WTC11 (cell line): ENCODE measurements at regions not wholly inside any gene's neighbourhood (a gene's known extent, or its start where the extent isn't known, plus 50 kb on each side); places are given as distances from the start of the nearest gene placed in this dataset.

Source experiments
- ATAC-seq: fragments of 200-7000 bp; cut with Tn5 transposase; 2 replicates; pipeline ENCODE4 v1.10.0; 2021; ENCODE audit warnings: mild to moderate bottlenecking, moderate library complexity
- CTCF ChIA-PET: fragments of 300-600 bp; sonication (Branson Sonifier 250); formaldehyde crosslinking; loops from one replicate; lab custom pipeline; 2021; ENCODE audit warnings: antibody characterized with exemption; lab: Charles Lee
- POLR2A ChIA-PET: fragments of 350-600 bp; sonication (Branson Sonifier 250); formaldehyde crosslinking; loops from one replicate; lab custom pipeline; 2021; ENCODE audit warnings: antibody characterized with exemption; lab: Charles Lee
- DNase-seq: peaks from one replicate; pipeline ENCODE4 v3.0.0; 2021; ENCODE audit warnings: low spot score
- H3K27ac Mint-ChIP-seq: 2 replicates; pipeline ENCODE4 v1.8.0; 2021; ENCODE audit warnings: mixed read lengths
- H3K27me3 Mint-ChIP-seq: 2 replicates; pipeline ENCODE4 v1.8.0; 2021; ENCODE audit warnings: low read depth, mild to moderate bottlenecking, moderate library complexity, mixed read lengths
- H3K36me3 Mint-ChIP-seq: 2 replicates; pipeline ENCODE4 v1.8.0; 2021; ENCODE audit warnings: mixed read lengths
- H3K4me1 Mint-ChIP-seq: 2 replicates; pipeline ENCODE4 v1.8.0; 2022; ENCODE audit warnings: mixed read lengths
- H3K4me3 Mint-ChIP-seq: 2 replicates; pipeline ENCODE4 v1.8.0; 2021; ENCODE audit warnings: mild to moderate bottlenecking, moderate library complexity, mixed read lengths
- H3K9me3 Mint-ChIP-seq: 2 replicates; pipeline ENCODE4 v1.8.0; 2021; ENCODE audit warnings: mixed read lengths
- ARID4B ChIP-seq: sonication (generic); formaldehyde crosslinking; IDR thresholded peaks from 2 replicates; pipeline ENCODE4 v1.8.0; 2023; ENCODE audit warnings: missing genetic modification reagents, mild to moderate bottlenecking, borderline replicate concordance
- ATF1 ChIP-seq: sonication (generic); formaldehyde crosslinking; IDR thresholded peaks from 2 replicates; pipeline ENCODE4 v1.8.1; 2023; ENCODE audit warnings: mild to moderate bottlenecking, moderate library complexity, missing genetic modification reagents
- ATF3 ChIP-seq: sonication (generic); formaldehyde crosslinking; conservative IDR thresholded peaks from 2 replicates; pipeline ENCODE4 v1.8.1; 2022; ENCODE audit warnings: mild to moderate bottlenecking, missing genetic modification reagents
- ATF6 ChIP-seq: sonication (generic); formaldehyde crosslinking; IDR thresholded peaks from 2 replicates; pipeline ENCODE4 v1.8.1; 2023; ENCODE audit warnings: mild to moderate bottlenecking, missing genetic modification reagents
- CDX4 ChIP-seq: fragments of 250-450 bp; sonication (Bioruptor Pico); IDR thresholded peaks from 2 replicates; pipeline ENCODE4 v1.9.0; 2021; ENCODE audit warnings: moderate library complexity, mild to moderate bottlenecking, inconsistent platforms, borderline replicate concordance
- E2F1 ChIP-seq: sonication (generic); formaldehyde crosslinking; IDR thresholded peaks from 2 replicates; pipeline ENCODE4 v1.8.0; 2022; ENCODE audit warnings: mild to moderate bottlenecking, missing genetic modification reagents
- FOXP1 ChIP-seq: sonication (generic); formaldehyde crosslinking; IDR thresholded peaks from 2 replicates; pipeline ENCODE4 v1.8.0; 2022; ENCODE audit warnings: missing genetic modification reagents, mild to moderate bottlenecking, moderate library complexity, borderline replicate concordance
- GRHL2 ChIP-seq: fragments of 250-450 bp; sonication (Bioruptor Pico); IDR thresholded peaks from 2 replicates; pipeline ENCODE4 v1.8.0; 2022; ENCODE audit warnings: mild to moderate bottlenecking, moderate library complexity; ENCODE audit not compliant: insufficient replicate concordance, severe bottlenecking
- HMGXB4 ChIP-seq: sonication (generic); formaldehyde crosslinking; IDR thresholded peaks from 2 replicates; pipeline ENCODE4 v1.8.1; 2023; ENCODE audit warnings: mild to moderate bottlenecking, moderate library complexity, missing genetic modification reagents
- MYBL2 ChIP-seq: sonication (generic); formaldehyde crosslinking; IDR thresholded peaks from 2 replicates; pipeline ENCODE4 v1.8.1; 2023; ENCODE audit warnings: mild to moderate bottlenecking, moderate library complexity, missing genetic modification reagents
- NFE2L1 ChIP-seq: sonication (generic); formaldehyde crosslinking; IDR thresholded peaks from 2 replicates; pipeline ENCODE4 v1.8.1; 2023; ENCODE audit warnings: missing genetic modification reagents
- OVOL2 ChIP-seq: fragments of 250-450 bp; sonication (Bioruptor Pico); IDR thresholded peaks from 2 replicates; pipeline ENCODE4 v1.9.0; 2021; ENCODE audit warnings: mild to moderate bottlenecking, borderline replicate concordance
- PRDM15 ChIP-seq: sonication (generic); formaldehyde crosslinking; IDR thresholded peaks from 2 replicates; pipeline ENCODE4 v1.8.0; 2022; ENCODE audit warnings: missing genetic modification reagents
- RORB ChIP-seq: fragments of 250-450 bp; sonication (Bioruptor Pico); IDR thresholded peaks from 2 replicates; pipeline ENCODE4 v1.9.0; 2021; ENCODE audit warnings: mild to moderate bottlenecking
- ZNF317 ChIP-seq: sonication (generic); formaldehyde crosslinking; IDR thresholded peaks from 2 replicates; pipeline ENCODE4 v1.8.1; 2023; ENCODE audit warnings: low read depth, mild to moderate bottlenecking, moderate library complexity, missing genetic modification reagents, borderline replicate concordance
- ZNF416 ChIP-seq: fragments of 250-450 bp; sonication (Bioruptor Pico); IDR thresholded peaks from 2 replicates; pipeline ENCODE4 v1.9.0; 2021; ENCODE audit warnings: mild to moderate bottlenecking, inconsistent platforms
- ZNF423 ChIP-seq: fragments of 250-450 bp; sonication (Bioruptor Pico); IDR thresholded peaks from 2 replicates; pipeline ENCODE4 v2.1.2; 2022; ENCODE audit warnings: mild to moderate bottlenecking, moderate library complexity
- ZNF425 ChIP-seq: fragments of 250-450 bp; sonication (Bioruptor Pico); conservative IDR thresholded peaks from 2 replicates; pipeline ENCODE4 v1.9.0; 2021; ENCODE audit warnings: mild to moderate bottlenecking

- TF ChIP-seq ATF6, result no peak
Observed at GRCh38 chr12:131221957-131222328, 268.2 kb downstream of the ADGRD1 start (continued).

GRCh38 chr12:131222329-131223139, 268.8 kb downstream of the ADGRD1 start:
- H3K27me3 Mint-ChIP-seq, result no peaks in the 10 kb centered on the region
- peaks cover 3% of the 10 kb centered on the region; the same call in 1 of the 2 replicates for H3K9me3 Mint-ChIP-seq
- peaks cover 27% of the 10 kb centered on the region for H3K4me1 Mint-ChIP-seq
- H3K4me3 Mint-ChIP-seq, result no peak overlapping the region
- no peak for ATAC-seq
- POLR2A ChIA-PET, result no interaction called here
- CTCF ChIA-PET, result interaction anchor here (1.6 kb wide), 1 partner anchor 63 kb away, joined by 4 read pairs; no protein-coding TSS in a partner anchor
- no peaks in the 10 kb centered on the region for H3K36me3 Mint-ChIP-seq
- no peak for DNase-seq
- H3K27ac Mint-ChIP-seq, result peak overlapping the region; percentile 23; the same call in 1 of the 2 replicates
- TF ChIP-seq E2F1 (CRISPR knock-in tag) (no peak), HMGXB4 (no peak), ZNF423 (no peak), ATF3 (CRISPR knock-in tag) (no peak), ATF1 (no peak), OVOL2 (CRISPR knock-in tag) (no peak), CDX4 (CRISPR knock-in tag) (no peak), ZNF416 (CRISPR knock-in tag) (no peak), MYBL2 (CRISPR knock-in tag) (no peak), RORB (no peak), PRDM15 (CRISPR knock-in tag) (no peak), ARID4B (no peak), FOXP1 (CRISPR knock-in tag) (no peak), NFE2L1 (CRISPR knock-in tag) (no peak), ZNF425 (no peak), ZNF317 (CRISPR knock-in tag) (no peak), GRHL2 (CRISPR knock-in tag) (no peak)
